Suprapubic skin (tissue), 4 donors: ENCODE measurements at regions not wholly inside any gene's neighbourhood (a gene's known extent, or its start where the extent isn't known, plus 50 kb on each side); places are given as distances from the start of the nearest gene placed in this dataset.

Experiments used
- DNase-seq, 2 donors: peaks; one replicate each; pipeline ENCODE4 v3.0.0-alpha.2; 2019; ENCODE audit warnings: low spot score in 2 of 2
- H3K27ac ChIP-seq: fragments of 200-600 bp; sonication (generic); one replicate; pipeline ENCODE4 v1.5.1; 2019
- H3K27me3 ChIP-seq: fragments of 200-600 bp; sonication (generic); one replicate; pipeline ENCODE4 v1.5.1; 2019
- H3K36me3 ChIP-seq: fragments of 200-600 bp; sonication (generic); one replicate; pipeline ENCODE4 v1.5.1; 2019
- H3K4me1 ChIP-seq: fragments of 200-600 bp; sonication (generic); one replicate; pipeline ENCODE4 v1.5.1; 2019
- H3K4me3 ChIP-seq: fragments of 200-600 bp; sonication (generic); one replicate; pipeline ENCODE4 v1.5.1; 2019; ENCODE audit warnings: mild to moderate bottlenecking
- H3K9me3 ChIP-seq: fragments of 200-600 bp; sonication (generic); one replicate; pipeline ENCODE4 v1.5.1; 2019
- CTCF ChIP-seq, 2 donors: fragments of 200-600 bp in 1 of 2; fragments of 450-650 bp in 1 of 2; sonication (generic) in 1 of 2; IDR thresholded peaks; one replicate each; pipeline ENCODE4 v1.5.1; 2016 to 2019; ENCODE audit warnings: antibody characterized with exemption in 2 of 2, mild to moderate bottlenecking in 1 of 2, moderate library complexity in 1 of 2
- EP300 ChIP-seq: sonication (generic); formaldehyde crosslinking; IDR thresholded peaks from one replicate; pipeline ENCODE4 v1.6.1; 2017; ENCODE audit warnings: antibody characterized with exemption
- POLR2A ChIP-seq, 2 donors: fragments of 450-650 bp; IDR thresholded peaks; one replicate each; pipeline ENCODE4 v1.6.1; 2017; ENCODE audit warnings: antibody characterized with exemption in 2 of 2, mild to moderate bottlenecking in 2 of 2, moderate library complexity in 2 of 2
- POLR2AphosphoS5 ChIP-seq, 3 donors: sonication (generic); formaldehyde crosslinking; IDR thresholded peaks; one replicate each; pipeline ENCODE4 v1.6.1; 2017; ENCODE audit warnings: antibody characterized with exemption in 3 of 3
- WGBS: methylation state at CpG from one replicate; pipeline ENCODE4 v1.1.5; 2018; 5-methylcytosine and 5-hydroxymethylcytosine counted together

GRCh38 chr7:73940701-73941238, 79.8 kb downstream of the TMEM270 start:
- Histone ChIP-seq H3K36me3 (no peaks in the 10 kb centered on the region), H3K27ac (no peak overlapping the region), H3K4me1 (peaks cover 14% of the 10 kb centered on the region), H3K27me3 (no peaks in the 10 kb centered on the region), H3K9me3 (no peaks in the 10 kb centered on the region), H3K4me3 (no peak overlapping the region)
- 83% methylated on average over 2 of the region's 2 CpGs for WGBS
- TF ChIP-seq EP300 (no peak), CTCF (IDR thresholded peaks at IDR 0.05) (no peak), POLR2A (IDR thresholded peaks at IDR 0.05) (no peak), POLR2AphosphoS5 (IDR thresholded peaks at IDR 0.05) (no peak)
- DNase-seq = no peak

GRCh38 chr7:73941836-73942551, 81.0 kb downstream of the TMEM270 start:
- whole genome bisulfite sequencing = 63% methylated on average over 2 of the region's 2 CpGs
- DNase-seq = no peak
- no peak overlapping the region for H3K4me3 ChIP-seq
- TF ChIP-seq EP300 (no peak), POLR2AphosphoS5 (IDR thresholded peaks at IDR 0.05) (no peak), POLR2A (IDR thresholded peaks at IDR 0.05) (no peak), CTCF (IDR thresholded peaks at IDR 0.05) (no peak)
- H3K27ac ChIP-seq = peak overlapping the region; percentile 56
- no peaks in the 10 kb centered on the region for H3K36me3 ChIP-seq
- no peaks in the 10 kb centered on the region for H3K9me3 ChIP-seq
- no peaks in the 10 kb centered on the region for H3K27me3 ChIP-seq
- peaks cover 12% of the 10 kb centered on the region for H3K4me1 ChIP-seq

- no peak overlapping the region for H3K27ac ChIP-seq
- no peaks in the 10 kb centered on the region for H3K36me3 ChIP-seq
- no peak for DNase-seq
- H3K4me3 ChIP-seq = no peak overlapping the region
- TF ChIP-seq POLR2A (IDR thresholded peaks at IDR 0.05) (no peak), CTCF (IDR thresholded peaks at IDR 0.05) (no peak), EP300 (no peak), POLR2AphosphoS5 (IDR thresholded peaks at IDR 0.05) (no peak)
- H3K9me3 ChIP-seq = peaks cover 8% of the 10 kb centered on the region
- H3K27me3 ChIP-seq = no peaks in the 10 kb centered on the region
- peaks cover 5% of the 10 kb centered on the region for H3K4me1 ChIP-seq
- 98% methylated on average over 2 of the region's 2 CpGs for WGBS
These were observed 83.0 kb upstream of the ELN start for GRCh38 chr7:73945022-73945421.

GRCh38 chr7:73948287-73948686, 79.7 kb upstream of the ELN start:
- H3K27me3 ChIP-seq = no peaks in the 10 kb centered on the region
- 98% methylated on average over 1 of the region's 1 CpG for WGBS
- no peak overlapping the region for H3K4me3 ChIP-seq
- H3K4me1 ChIP-seq = no peaks in the 10 kb centered on the region
- no peaks in the 10 kb centered on the region for H3K36me3 ChIP-seq
- no peak overlapping the region for H3K27ac ChIP-seq
- TF ChIP-seq POLR2AphosphoS5 (IDR thresholded peaks at IDR 0.05) = no peak
- TF ChIP-seq CTCF (IDR thresholded peaks at IDR 0.05) = no peak
- TF ChIP-seq POLR2A (IDR thresholded peaks at IDR 0.05) = no peak
- TF ChIP-seq EP300 = no peak
- H3K9me3 ChIP-seq = peaks cover 8% of the 10 kb centered on the region
- DNase-seq = no peak

- Histone ChIP-seq H3K27me3 (no peaks in the 10 kb centered on the region), H3K4me3 (no peak overlapping the region), H3K27ac (no peak overlapping the region), H3K4me1 (no peaks in the 10 kb centered on the region), H3K36me3 (no peaks in the 10 kb centered on the region), H3K9me3 (peaks cover 8% of the 10 kb centered on the region)
- no peak for DNase-seq
- WGBS = 82% methylated on average over 4 of the region's 4 CpGs
- no peak for TF ChIP-seq EP300
- TF ChIP-seq CTCF (IDR thresholded peaks at IDR 0.05) = no peak
- no peak for TF ChIP-seq POLR2AphosphoS5 (IDR thresholded peaks at IDR 0.05)
- no peak for TF ChIP-seq POLR2A (IDR thresholded peaks at IDR 0.05)
These were observed 75.7 kb upstream of the ELN start for GRCh38 chr7:73952266-73952665.
